Upper lobe of left lung (tissue), 6 donors: ENCODE measurements at regions not wholly inside any gene's neighbourhood (a gene's known extent, or its start where the extent isn't known, plus 50 kb on each side); places are given as distances from the start of the nearest gene placed in this dataset.
A peak's percentile ranks its signal among the peaks of the same experiment; 100 is the strongest.
"Not testable (repeated sequence)": the region's sequence is repeated elsewhere in the genome, so short reads cannot be mapped to it uniquely, and the experiment has no call there.

Source experiments
- ATAC-seq, 2 donors: fragments of 200-7000 bp; cut with Tn5 transposase; one replicate each; pipeline ENCODE4 v1.9.1; 2022; ENCODE audit warnings: mild to moderate bottlenecking in 2 of 2, moderate library complexity in 2 of 2; ENCODE audit not compliant: low FRiP score in 2 of 2
- DNase-seq, 2 donors: peaks; one replicate each; pipeline ENCODE4 v3.0.0-alpha.2; 2019 to 2020
- H3K27ac ChIP-seq, 4 donors: fragments of 200-600 bp; sonication (generic); one replicate each; pipeline ENCODE4 v1.5.1; 2016 to 2019
- H3K27me3 ChIP-seq, 4 donors: fragments of 200-600 bp; sonication (generic); one replicate each; pipeline ENCODE4 v1.5.1; 2017 to 2019
- H3K36me3 ChIP-seq, 4 donors: fragments of 200-600 bp; sonication (generic); one replicate each; pipeline ENCODE4 v1.5.1; 2016 to 2019
- H3K4me1 ChIP-seq, 4 donors: fragments of 200-600 bp; sonication (generic); one replicate each; pipeline ENCODE4 v1.5.1; 2018 to 2019
- H3K4me3 ChIP-seq, 4 donors: fragments of 200-600 bp; sonication (generic); one replicate each; pipeline ENCODE4 v1.5.1; 2017 to 2019; ENCODE audit warnings: mild to moderate bottlenecking in 2 of 4, moderate library complexity in 1 of 4
- H3K9me3 ChIP-seq, 4 donors: fragments of 200-600 bp; sonication (generic); one replicate each; pipeline ENCODE4 v1.5.1; 2018 to 2019
- CTCF ChIP-seq, 6 experiments: fragments of 450-650 bp in 4 of 6; fragments of 200-600 bp in 2 of 6; sonication (generic) in 2 of 6; IDR thresholded peaks; one replicate each; pipeline ENCODE4 v1.5.1; 2016 to 2019; ENCODE audit warnings: antibody characterized with exemption in 6 of 6
- EP300 ChIP-seq, 4 donors: sonication (generic); formaldehyde crosslinking; IDR thresholded peaks; one replicate each; pipeline ENCODE4 v1.5.1; 2017; ENCODE audit warnings: antibody characterized with exemption in 4 of 4, control low read depth in 2 of 4
- POLR2A ChIP-seq, 4 donors: fragments of 450-650 bp; IDR thresholded peaks; one replicate each; pipeline ENCODE4 v1.5.1; 2016 to 2017; ENCODE audit warnings: antibody characterized with exemption in 4 of 4, mild to moderate bottlenecking in 2 of 4
- POLR2AphosphoS5 ChIP-seq, 2 donors: sonication (generic); formaldehyde crosslinking; IDR thresholded peaks; one replicate each; pipeline ENCODE4 v1.5.1; 2017; ENCODE audit warnings: antibody characterized with exemption in 2 of 2
- WGBS, 2 donors: methylation state at CpG; one replicate each; pipeline ENCODE4 v1.1.5; 2017 to 2018; 5-methylcytosine and 5-hydroxymethylcytosine counted together
- donor health status: DM: no; HTN: no; CAD: no; lungs with moderate emphysema.
- donor health status: DM: no; HTN: yes; CAD: no; lungs with severe emphysema.

- no peaks in the 10 kb centered on the region for H3K36me3 ChIP-seq
- DNase-seq (no peak), ATAC-seq (no peak)
- no peak overlapping the region for H3K27ac ChIP-seq
- no peaks in the 10 kb centered on the region for H3K27me3 ChIP-seq
- no peaks in the 10 kb centered on the region for H3K4me1 ChIP-seq
- no peak overlapping the region for H3K4me3 ChIP-seq
- no peaks in the 10 kb centered on the region for H3K9me3 ChIP-seq
- TF ChIP-seq POLR2AphosphoS5 (IDR thresholded peaks at IDR 0.05) (no peak), CTCF (IDR thresholded peaks at IDR 0.05) (no peak), EP300 (IDR thresholded peaks at IDR 0.05) (no peak), POLR2A (IDR thresholded peaks at IDR 0.05) (no peak)
Measured at GRCh38 chr4:147250062-147250461, 230.8 kb upstream of the EDNRA start.

GRCh38 chr4:147255268-147255667 lies 225.6 kb upstream of the EDNRA start:
- not testable (repeated sequence) for H3K27ac ChIP-seq, ATAC-seq, H3K4me1 ChIP-seq, H3K27me3 ChIP-seq, H3K36me3 ChIP-seq, H3K4me3 ChIP-seq, H3K9me3 ChIP-seq
- WGBS, 2 donors: 85 to 86% methylated on average over 9 to 11 of the region's 11 CpGs
- peak in 1 of 2 donors; percentile 38 for DNase-seq

GRCh38 chr4:147259271-147259670 lies 221.6 kb upstream of the EDNRA start:
- WGBS, 2 donors: 88 to 100% methylated on average over 1 of the region's 1 CpG
- H3K36me3 ChIP-seq, H3K4me1 ChIP-seq, H3K4me3 ChIP-seq, H3K27me3 ChIP-seq, ATAC-seq, H3K9me3 ChIP-seq, DNase-seq, H3K27ac ChIP-seq: not testable (repeated sequence)

- DNase-seq: no peak
Measured at GRCh38 chr4:147284256-147284835, 196.6 kb upstream of the EDNRA start.

GRCh38 chr4:147284935-147285334 lies 196.0 kb upstream of the EDNRA start:
- Histone ChIP-seq H3K36me3 (no peaks in the 10 kb centered on the region), H3K4me1 (no peaks in the 10 kb centered on the region), H3K4me3 (no peak overlapping the region), H3K27me3 (no peaks in the 10 kb centered on the region), H3K9me3 (peaks cover 0 to 3% (median 0%) of the 10 kb centered on the region in 4 donors), H3K27ac (no peak overlapping the region)
- TF ChIP-seq POLR2AphosphoS5 (IDR thresholded peaks at IDR 0.05) (no peak), CTCF (IDR thresholded peaks at IDR 0.05) (no peak), POLR2A (IDR thresholded peaks at IDR 0.05) (no peak), EP300 (IDR thresholded peaks at IDR 0.05) (no peak)
- WGBS, 2 donors: 86 to 90% methylated on average over 1 of the region's 1 CpG
- ATAC-seq (no peak), DNase-seq (no peak)

More at GRCh38 chr4:147284256-147284835, 196.6 kb upstream of the EDNRA start:
- no peaks in the 10 kb centered on the region for H3K4me1 ChIP-seq
- no peak overlapping the region for H3K27ac ChIP-seq
- H3K27me3 ChIP-seq: no peaks in the 10 kb centered on the region
- peaks cover 0 to 3% (median 0%) of the 10 kb centered on the region in 4 donors for H3K9me3 ChIP-seq
- TF ChIP-seq POLR2A (IDR thresholded peaks at IDR 0.05) (no peak), CTCF (IDR thresholded peaks at IDR 0.05) (no peak)
- ATAC-seq: no peak
- no peak overlapping the region for H3K4me3 ChIP-seq
- no peaks in the 10 kb centered on the region for H3K36me3 ChIP-seq
- 71 to 77% methylated on average over 3 of the region's 3 CpGs for WGBS, 2 donors

- Histone ChIP-seq H3K36me3 (no peaks in the 10 kb centered on the region), H3K27ac (no peak overlapping the region), H3K4me1 (no peaks in the 10 kb centered on the region), H3K9me3 (peaks cover 0 to 3% (median 0%) of the 10 kb centered on the region in 4 donors), H3K27me3 (no peaks in the 10 kb centered on the region), H3K4me3 (no peak overlapping the region)
- DNase-seq: no peak
- 91% methylated on average over 4 of the region's 4 CpGs for WGBS, 2 donors
- no peak for ATAC-seq
- no peak for TF ChIP-seq EP300 (IDR thresholded peaks at IDR 0.05)
- no peak for TF ChIP-seq POLR2AphosphoS5 (IDR thresholded peaks at IDR 0.05)
- TF ChIP-seq CTCF (IDR thresholded peaks at IDR 0.05): no peak
- no peak for TF ChIP-seq POLR2A (IDR thresholded peaks at IDR 0.05)
Measured at GRCh38 chr4:147285751-147286150, 195.1 kb upstream of the EDNRA start.
